ENCODE measurements at regions not wholly inside any gene's neighbourhood (a gene's known extent, or its start where the extent isn't known, plus 50 kb on each side); places are given as distances from the start of the nearest gene placed in this dataset.
A peak's percentile ranks its signal among the peaks of the same experiment; 100 is the strongest.

DNA sequence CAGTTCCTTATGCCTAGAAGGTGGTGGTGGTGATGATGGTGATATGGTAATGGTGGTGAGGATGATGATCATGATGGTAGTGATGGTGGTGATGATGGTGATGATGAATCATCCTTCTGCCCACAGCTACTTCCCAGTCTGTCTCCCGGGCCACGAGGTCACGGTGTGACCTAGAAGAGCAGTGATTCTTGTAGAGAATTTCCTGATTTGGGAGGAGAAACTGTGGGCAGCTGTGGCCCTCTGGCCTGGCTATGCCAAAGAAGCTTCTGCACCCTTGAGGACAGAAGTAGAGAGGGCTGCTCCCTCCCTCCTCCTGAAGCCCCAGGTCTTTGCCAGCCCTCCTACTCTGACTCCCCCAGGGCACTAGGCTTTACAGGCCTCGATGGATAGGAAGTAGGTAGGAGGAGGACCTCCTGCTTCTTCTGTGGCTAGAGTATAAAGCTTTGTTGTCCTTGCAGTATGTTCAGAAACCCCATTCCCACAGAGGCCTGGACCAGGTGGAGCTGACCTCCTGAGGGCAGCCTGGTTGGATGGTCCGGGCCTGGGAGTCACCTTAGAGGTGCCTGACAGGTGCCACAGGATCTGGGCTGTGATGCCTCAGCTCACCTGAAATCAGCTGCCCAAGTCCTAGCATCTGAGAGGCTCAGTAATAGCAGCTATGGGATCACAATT, 57.9 kb upstream of the EPAS1 start:
- 76 to 79% methylated on average over 4 to 5 of the region's 5 CpGs for WGBS, 2 donors
- Histone ChIP-seq H3K27me3 (no peaks in the 10 kb centered on the region), H3K4me1 (no peaks in the 10 kb centered on the region), H3K36me3 (no peaks in the 10 kb centered on the region), H3K27ac (peak overlapping the region in 2 of 4 donors; percentile 36 to 46), H3K9me3 (no peaks in the 10 kb centered on the region), H3K4me3 (no peak overlapping the region)
- DNase-seq: peak in 1 of 2 donors; percentile 70
- ATAC-seq (ENCODE audit: low FRiP score in 2 of 2): peak in 1 of 2 donors; percentile 56
- TF ChIP-seq EP300 (IDR thresholded peaks at IDR 0.05) (peak in 1 of 4 donors; percentile 13), POLR2A (IDR thresholded peaks at IDR 0.05) (no peak)

DNA sequence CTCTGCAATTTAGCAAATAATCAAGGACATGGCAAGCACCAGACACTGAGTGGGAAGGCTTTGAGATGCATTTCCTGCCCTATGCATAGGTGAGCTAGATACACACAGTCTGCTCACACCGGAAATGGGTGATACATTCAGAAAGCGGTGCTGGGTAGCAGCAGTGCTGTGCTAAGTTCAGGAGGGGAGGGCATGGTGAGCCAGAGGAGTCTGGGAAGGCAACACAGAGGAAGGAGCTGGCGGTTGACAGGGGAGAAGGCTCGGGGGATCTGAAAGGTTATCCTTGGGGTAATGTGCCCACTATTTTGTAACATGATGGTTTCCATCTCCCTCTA, 57.4 kb upstream of the EPAS1 start:
- Histone ChIP-seq H3K9me3 (no peaks in the 10 kb centered on the region), H3K4me3 (no peak overlapping the region), H3K27ac (peak overlapping the region in 2 of 4 donors; percentile 36 to 46), H3K4me1 (no peaks in the 10 kb centered on the region), H3K27me3 (no peaks in the 10 kb centered on the region), H3K36me3 (no peaks in the 10 kb centered on the region)
- no peak for TF ChIP-seq EP300 (IDR thresholded peaks at IDR 0.05)
- TF ChIP-seq POLR2AphosphoS5 (IDR thresholded peaks at IDR 0.05): no peak
- no peak for TF ChIP-seq POLR2A (IDR thresholded peaks at IDR 0.05)
- TF ChIP-seq, protein P1, sequence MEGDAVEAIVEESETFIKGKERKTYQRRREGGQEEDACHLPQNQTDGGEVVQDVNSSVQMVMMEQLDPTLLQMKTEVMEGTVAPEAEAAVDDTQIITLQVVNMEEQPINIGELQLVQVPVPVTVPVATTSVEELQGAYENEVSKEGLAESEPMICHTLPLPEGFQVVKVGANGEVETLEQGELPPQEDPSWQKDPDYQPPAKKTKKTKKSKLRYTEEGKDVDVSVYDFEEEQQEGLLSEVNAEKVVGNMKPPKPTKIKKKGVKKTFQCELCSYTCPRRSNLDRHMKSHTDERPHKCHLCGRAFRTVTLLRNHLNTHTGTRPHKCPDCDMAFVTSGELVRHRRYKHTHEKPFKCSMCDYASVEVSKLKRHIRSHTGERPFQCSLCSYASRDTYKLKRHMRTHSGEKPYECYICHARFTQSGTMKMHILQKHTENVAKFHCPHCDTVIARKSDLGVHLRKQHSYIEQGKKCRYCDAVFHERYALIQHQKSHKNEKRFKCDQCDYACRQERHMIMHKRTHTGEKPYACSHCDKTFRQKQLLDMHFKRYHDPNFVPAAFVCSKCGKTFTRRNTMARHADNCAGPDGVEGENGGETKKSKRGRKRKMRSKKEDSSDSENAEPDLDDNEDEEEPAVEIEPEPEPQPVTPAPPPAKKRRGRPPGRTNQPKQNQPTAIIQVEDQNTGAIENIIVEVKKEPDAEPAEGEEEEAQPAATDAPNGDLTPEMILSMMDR (IDR thresholded peaks at IDR 0.05): no peak
- WGBS, 2 donors: 78 to 95% methylated on average over 4 of the region's 4 CpGs
- DNase-seq (no peak), ATAC-seq (ENCODE audit: low FRiP score in 2 of 2) (no peak)

DNA sequence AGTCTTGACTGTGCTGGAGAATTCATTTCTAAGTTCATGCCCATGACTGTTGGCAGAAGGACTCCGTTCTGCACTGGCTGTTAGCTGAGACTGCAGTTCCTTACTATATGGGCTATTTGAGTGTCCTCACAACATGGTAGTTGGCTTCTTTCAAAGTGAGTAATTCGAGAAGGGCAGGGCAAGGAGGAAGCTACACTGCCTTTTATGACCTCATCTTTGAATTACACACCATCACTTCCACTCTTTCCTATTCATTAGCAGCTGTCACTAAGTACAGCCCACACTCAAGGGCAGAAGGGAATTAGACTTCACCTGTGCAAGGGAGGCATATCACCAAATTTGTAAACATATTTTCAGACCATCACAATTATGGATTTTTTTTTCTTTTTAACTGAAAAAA, 55.9 kb upstream of the EPAS1 start:
- H3K4me3 ChIP-seq: no peak overlapping the region
- no peak overlapping the region for H3K27ac ChIP-seq
- no peaks in the 10 kb centered on the region for H3K27me3 ChIP-seq
- ATAC-seq (ENCODE audit: low FRiP score in 2 of 2) (peak in 1 of 2 donors; percentile 14), DNase-seq (no peak)
- H3K4me1 ChIP-seq: no peaks in the 10 kb centered on the region
- no peaks in the 10 kb centered on the region for H3K36me3 ChIP-seq
- TF ChIP-seq, protein P1 (IDR thresholded peaks at IDR 0.05): no peak
- no peak for TF ChIP-seq POLR2AphosphoS5 (IDR thresholded peaks at IDR 0.05)
- no peak for TF ChIP-seq EP300 (IDR thresholded peaks at IDR 0.05)
- no peak for TF ChIP-seq POLR2A (IDR thresholded peaks at IDR 0.05)
- WGBS, 2 donors: 41 to 62% methylated on average over 2 of the region's 2 CpGs
- H3K9me3 ChIP-seq: no peaks in the 10 kb centered on the region

DNA sequence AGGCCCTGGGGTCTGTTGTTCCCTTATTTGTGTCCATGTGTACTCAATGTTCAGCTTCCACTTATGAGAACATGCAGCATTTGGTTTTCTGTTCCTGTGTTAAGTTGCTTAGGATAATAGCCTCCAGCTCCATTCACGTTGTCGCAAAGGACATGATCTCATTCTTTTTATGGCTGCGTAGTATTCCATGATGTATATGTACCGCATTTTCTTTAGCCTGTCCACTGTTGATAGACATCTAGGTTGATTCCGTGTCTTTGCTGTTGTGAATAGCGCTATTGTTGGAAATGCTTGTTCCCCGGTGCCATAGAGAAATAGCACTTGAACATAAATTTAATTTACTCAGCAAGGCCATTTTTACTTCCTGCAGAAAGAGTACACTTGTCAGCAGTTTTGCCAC, 51.3 kb upstream of the EPAS1 start:
- Histone ChIP-seq H3K4me3 (no peak overlapping the region), H3K27me3 (no peaks in the 10 kb centered on the region), H3K27ac (no peak overlapping the region), H3K9me3 (peaks cover 0 to 5% (median 0%) of the 10 kb centered on the region in 4 donors), H3K4me1 (peaks cover 0 to 8% (median 4%) of the 10 kb centered on the region in 4 donors), H3K36me3 (no peaks in the 10 kb centered on the region)
- ATAC-seq (ENCODE audit: low FRiP score in 2 of 2) (no peak), DNase-seq (no peak)
- TF ChIP-seq EP300 (IDR thresholded peaks at IDR 0.05): no peak
- TF ChIP-seq POLR2AphosphoS5 (IDR thresholded peaks at IDR 0.05): no peak
- TF ChIP-seq POLR2A (IDR thresholded peaks at IDR 0.05): no peak
- TF ChIP-seq, protein P1 (IDR thresholded peaks at IDR 0.05): no peak
- 98 to 99% methylated on average over 7 of the region's 7 CpGs for WGBS, 2 donors

DNA sequence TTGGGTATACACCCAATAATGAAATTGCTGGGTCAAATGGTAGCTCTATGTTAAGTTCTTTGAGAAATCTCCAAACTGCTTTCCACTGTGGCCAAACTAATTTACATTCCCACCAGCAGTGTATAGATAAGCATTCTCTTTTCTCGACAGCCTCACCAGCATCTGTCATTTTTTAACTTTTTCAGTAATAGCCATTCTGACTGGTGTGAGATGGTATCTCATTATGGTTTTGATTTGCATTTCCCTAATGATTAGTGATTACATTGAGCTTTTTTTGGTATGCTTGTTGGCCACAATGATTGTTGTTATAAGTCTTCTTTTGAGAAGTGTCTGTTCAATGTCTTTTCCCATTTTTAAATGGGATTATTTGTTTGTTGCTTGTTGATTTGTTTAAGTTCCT, 50.4 kb upstream of the EPAS1 start:
- H3K9me3 ChIP-seq: peaks cover 0 to 5% (median 0%) of the 10 kb centered on the region in 4 donors
- TF ChIP-seq POLR2A (IDR thresholded peaks at IDR 0.05): no peak
- no peak for TF ChIP-seq EP300 (IDR thresholded peaks at IDR 0.05)
- no peak for TF ChIP-seq POLR2AphosphoS5 (IDR thresholded peaks at IDR 0.05)
- TF ChIP-seq, protein P1 (IDR thresholded peaks at IDR 0.05): no peak
- H3K36me3 ChIP-seq: no peaks in the 10 kb centered on the region
- DNase-seq: no peak
- ATAC-seq (ENCODE audit: low FRiP score in 2 of 2): no peak
- H3K27ac ChIP-seq: no peak overlapping the region
- H3K4me3 ChIP-seq: no peak overlapping the region
- no peaks in the 10 kb centered on the region for H3K27me3 ChIP-seq
- 63 to 72% methylated on average over 1 of the region's 1 CpG for WGBS, 2 donors
- peaks cover 0 to 8% (median 4%) of the 10 kb centered on the region in 4 donors for H3K4me1 ChIP-seq

Measured in upper lobe of left lung (tissue), 6 donors.